ENCODE measurements at regions not wholly inside any gene's neighbourhood (a gene's known extent, or its start where the extent isn't known, plus 50 kb on each side); places are given as distances from the start of the nearest gene placed in this dataset.

- TF ChIP-seq TOX (CRISPR knock-in tag; IDR thresholded peaks at IDR 0.05; ENCODE audit: borderline replicate concordance) (no peak), ZFP3 (CRISPR knock-in tag; IDR thresholded peaks at IDR 0.05) (no peak), RARB (CRISPR knock-in tag; IDR thresholded peaks at IDR 0.05) (no peak), BACH2 (CRISPR knock-in tag; IDR thresholded peaks at IDR 0.05; ENCODE audit: borderline replicate concordance) (no peak), CREB5 (CRISPR knock-in tag; IDR thresholded peaks at IDR 0.05; ENCODE audit: low read depth) (no peak), ESRRG (CRISPR knock-in tag; IDR thresholded peaks at IDR 0.05) (no peak), ZNF70 (CRISPR knock-in tag; IDR thresholded peaks at IDR 0.05) (no peak), ZNF565 (CRISPR knock-in tag; conservative IDR thresholded peaks at IDR 0.05; ENCODE audit: low read depth) (no peak), ISL1 (CRISPR knock-in tag; IDR thresholded peaks at IDR 0.05) (no peak), CSDC2 (CRISPR knock-in tag; IDR thresholded peaks at IDR 0.05) (no peak), TCF4 (CRISPR knock-in tag; IDR thresholded peaks at IDR 0.05; ENCODE audit: borderline replicate concordance) (no peak), SNAI2 (CRISPR knock-in tag; IDR thresholded peaks at IDR 0.05) (no peak), ZNF8 (CRISPR knock-in tag; IDR thresholded peaks at IDR 0.05) (no peak), ARNTL (CRISPR knock-in tag; IDR thresholded peaks at IDR 0.05; ENCODE audit: borderline replicate concordance, low read depth) (no peak)
- TF ChIP-seq, protein P1, sequence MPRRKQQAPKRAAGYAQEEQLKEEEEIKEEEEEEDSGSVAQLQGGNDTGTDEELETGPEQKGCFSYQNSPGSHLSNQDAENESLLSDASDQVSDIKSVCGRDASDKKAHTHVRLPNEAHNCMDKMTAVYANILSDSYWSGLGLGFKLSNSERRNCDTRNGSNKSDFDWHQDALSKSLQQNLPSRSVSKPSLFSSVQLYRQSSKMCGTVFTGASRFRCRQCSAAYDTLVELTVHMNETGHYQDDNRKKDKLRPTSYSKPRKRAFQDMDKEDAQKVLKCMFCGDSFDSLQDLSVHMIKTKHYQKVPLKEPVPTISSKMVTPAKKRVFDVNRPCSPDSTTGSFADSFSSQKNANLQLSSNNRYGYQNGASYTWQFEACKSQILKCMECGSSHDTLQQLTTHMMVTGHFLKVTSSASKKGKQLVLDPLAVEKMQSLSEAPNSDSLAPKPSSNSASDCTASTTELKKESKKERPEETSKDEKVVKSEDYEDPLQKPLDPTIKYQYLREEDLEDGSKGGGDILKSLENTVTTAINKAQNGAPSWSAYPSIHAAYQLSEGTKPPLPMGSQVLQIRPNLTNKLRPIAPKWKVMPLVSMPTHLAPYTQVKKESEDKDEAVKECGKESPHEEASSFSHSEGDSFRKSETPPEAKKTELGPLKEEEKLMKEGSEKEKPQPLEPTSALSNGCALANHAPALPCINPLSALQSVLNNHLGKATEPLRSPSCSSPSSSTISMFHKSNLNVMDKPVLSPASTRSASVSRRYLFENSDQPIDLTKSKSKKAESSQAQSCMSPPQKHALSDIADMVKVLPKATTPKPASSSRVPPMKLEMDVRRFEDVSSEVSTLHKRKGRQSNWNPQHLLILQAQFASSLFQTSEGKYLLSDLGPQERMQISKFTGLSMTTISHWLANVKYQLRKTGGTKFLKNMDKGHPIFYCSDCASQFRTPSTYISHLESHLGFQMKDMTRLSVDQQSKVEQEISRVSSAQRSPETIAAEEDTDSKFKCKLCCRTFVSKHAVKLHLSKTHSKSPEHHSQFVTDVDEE (CRISPR knock-in tag; IDR thresholded peaks at IDR 0.05): no peak
- ATAC-seq: no peak
Observed at GRCh38 chr17:36707904-36708303, 106.5 kb downstream of the MRM1 start.

DNA sequence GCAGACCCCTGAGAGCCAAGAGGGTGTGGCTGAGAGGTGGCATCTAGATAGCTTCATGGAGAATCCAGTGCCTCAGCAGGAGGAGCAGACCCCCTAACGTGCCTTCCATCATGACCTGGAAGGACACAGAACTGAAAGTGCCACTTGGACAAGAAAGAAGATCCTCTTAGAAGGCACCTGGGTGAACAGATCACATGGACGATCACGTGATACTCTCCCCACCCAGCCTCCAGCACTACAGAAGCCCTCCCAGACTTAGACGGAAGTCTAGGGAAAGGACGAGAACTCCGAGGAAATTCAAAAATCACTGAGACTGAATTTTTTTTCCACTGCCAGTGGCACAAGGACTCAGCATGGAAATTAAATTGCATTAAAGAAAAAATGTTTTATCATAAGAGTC, 113.4 kb downstream of the MRM1 start:
- ATAC-seq: no peak
- no peak for TF ChIP-seq OSR1 (CRISPR knock-in tag; IDR thresholded peaks at IDR 0.05)
- TF ChIP-seq PATZ1 (CRISPR knock-in tag; IDR thresholded peaks at IDR 0.05; ENCODE audit: borderline replicate concordance): no peak
- TF ChIP-seq, protein P2, sequence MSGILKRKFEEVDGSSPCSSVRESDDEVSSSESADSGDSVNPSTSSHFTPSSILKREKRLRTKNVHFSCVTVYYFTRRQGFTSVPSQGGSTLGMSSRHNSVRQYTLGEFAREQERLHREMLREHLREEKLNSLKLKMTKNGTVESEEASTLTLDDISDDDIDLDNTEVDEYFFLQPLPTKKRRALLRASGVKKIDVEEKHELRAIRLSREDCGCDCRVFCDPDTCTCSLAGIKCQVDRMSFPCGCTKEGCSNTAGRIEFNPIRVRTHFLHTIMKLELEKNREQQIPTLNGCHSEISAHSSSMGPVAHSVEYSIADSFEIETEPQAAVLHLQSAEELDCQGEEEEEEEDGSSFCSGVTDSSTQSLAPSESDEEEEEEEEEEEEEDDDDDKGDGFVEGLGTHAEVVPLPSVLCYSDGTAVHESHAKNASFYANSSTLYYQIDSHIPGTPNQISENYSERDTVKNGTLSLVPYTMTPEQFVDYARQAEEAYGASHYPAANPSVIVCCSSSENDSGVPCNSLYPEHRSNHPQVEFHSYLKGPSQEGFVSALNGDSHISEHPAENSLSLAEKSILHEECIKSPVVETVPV (CRISPR knock-in tag; IDR thresholded peaks at IDR 0.05): no peak
- no peak for TF ChIP-seq ESRRG (CRISPR knock-in tag; IDR thresholded peaks at IDR 0.05)
- no peak for TF ChIP-seq ZFP30 (CRISPR knock-in tag; IDR thresholded peaks at IDR 0.05)
- no peak for TF ChIP-seq ZNF8 (CRISPR knock-in tag; IDR thresholded peaks at IDR 0.05)
- TF ChIP-seq ZNF565 (CRISPR knock-in tag; conservative IDR thresholded peaks at IDR 0.05; ENCODE audit: low read depth): no peak
- no peak for TF ChIP-seq ZC3H10 (CRISPR knock-in tag; IDR thresholded peaks at IDR 0.05)
- TF ChIP-seq, protein P3, sequence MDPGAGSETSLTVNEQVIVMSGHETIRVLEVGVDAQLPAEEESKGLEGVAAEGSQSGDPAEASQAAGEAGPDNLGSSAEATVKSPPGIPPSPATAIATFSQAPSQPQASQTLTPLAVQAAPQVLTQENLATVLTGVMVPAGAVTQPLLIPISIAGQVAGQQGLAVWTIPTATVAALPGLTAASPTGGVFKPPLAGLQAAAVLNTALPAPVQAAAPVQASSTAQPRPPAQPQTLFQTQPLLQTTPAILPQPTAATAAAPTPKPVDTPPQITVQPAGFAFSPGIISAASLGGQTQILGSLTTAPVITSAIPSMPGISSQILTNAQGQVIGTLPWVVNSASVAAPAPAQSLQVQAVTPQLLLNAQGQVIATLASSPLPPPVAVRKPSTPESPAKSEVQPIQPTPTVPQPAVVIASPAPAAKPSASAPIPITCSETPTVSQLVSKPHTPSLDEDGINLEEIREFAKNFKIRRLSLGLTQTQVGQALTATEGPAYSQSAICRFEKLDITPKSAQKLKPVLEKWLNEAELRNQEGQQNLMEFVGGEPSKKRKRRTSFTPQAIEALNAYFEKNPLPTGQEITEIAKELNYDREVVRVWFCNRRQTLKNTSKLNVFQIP (CRISPR knock-in tag; IDR thresholded peaks at IDR 0.05; ENCODE audit: borderline replicate concordance, low read depth): no peak
- TF ChIP-seq ZFP3 (CRISPR knock-in tag; IDR thresholded peaks at IDR 0.05): no peak
- no peak for TF ChIP-seq CSDC2 (CRISPR knock-in tag; IDR thresholded peaks at IDR 0.05)
- TF ChIP-seq TOX (CRISPR knock-in tag; IDR thresholded peaks at IDR 0.05; ENCODE audit: borderline replicate concordance): no peak
- TF ChIP-seq ARNTL (CRISPR knock-in tag; IDR thresholded peaks at IDR 0.05; ENCODE audit: borderline replicate concordance, low read depth): no peak
- no peak for TF ChIP-seq ZNF70 (CRISPR knock-in tag; IDR thresholded peaks at IDR 0.05)
- TF ChIP-seq RARB (CRISPR knock-in tag; IDR thresholded peaks at IDR 0.05): no peak
- TF ChIP-seq PPARA (CRISPR knock-in tag; IDR thresholded peaks at IDR 0.05; ENCODE audit: borderline replicate concordance): no peak
- TF ChIP-seq, protein P1 (CRISPR knock-in tag; IDR thresholded peaks at IDR 0.05): no peak
- TF ChIP-seq TCF4 (CRISPR knock-in tag; IDR thresholded peaks at IDR 0.05; ENCODE audit: borderline replicate concordance): no peak
- no peak for TF ChIP-seq SNAI2 (CRISPR knock-in tag; IDR thresholded peaks at IDR 0.05)
